Right cardiac atrium (tissue), 5 donors: ENCODE measurements at regions not wholly inside any gene's neighbourhood (a gene's known extent, or its start where the extent isn't known, plus 50 kb on each side); places are given as distances from the start of the nearest gene placed in this dataset.
"Not testable (repeated sequence)": the region's sequence is repeated elsewhere in the genome, so short reads cannot be mapped to it uniquely, and the experiment has no call there.

Source experiments
- ATAC-seq, 2 donors: fragments of 200-7000 bp; cut with Tn5 transposase; one replicate each; pipeline versions ENCODE4 v1.8.0 to v1.9.1; 2020; ENCODE audit warnings: moderate library complexity in 2 of 2, mild to moderate bottlenecking in 1 of 2
- DNase-seq, 3 donors: peaks; one replicate each; pipeline ENCODE4 v3.0.0-alpha.2; 2020
- H3K27ac ChIP-seq: one replicate; pipeline ENCODE4 v1.5.1; 2013; ENCODE audit warnings: mild to moderate bottlenecking, low read length, control low read depth, moderate library complexity
- H3K27me3 ChIP-seq: one replicate; pipeline ENCODE4 v1.6.1; 2013; ENCODE audit not compliant: control insufficient read depth, insufficient read depth
- H3K4me1 ChIP-seq: one replicate; pipeline ENCODE4 v1.6.1; 2013; ENCODE audit warnings: low read length; ENCODE audit not compliant: control insufficient read depth, insufficient read depth
- H3K4me3 ChIP-seq: one replicate; pipeline ENCODE4 v1.5.1; 2013; ENCODE audit warnings: low read length, control low read depth
- H3K9me3 ChIP-seq: one replicate; pipeline ENCODE4 v1.6.1; 2013; ENCODE audit warnings: low read length; ENCODE audit not compliant: control insufficient read depth
- WGBS: extraction: QIAGEN DNeasy Blood & Tissue Kit; methylation state at CpG from one replicate; pipeline ENCODE4 v1.1.7; 2013; 5-methylcytosine and 5-hydroxymethylcytosine counted together
- intact Hi-C, 4 donors: fragments of 100-400 bp; cut with DNase I; formaldehyde crosslinking; loops; one replicate each; pipeline versions ENCODE4 v1.11.0 to v1.14.0; 2022 to 2023
- donor health status: healthy with polysubstance abuse.
- donor health status: DM: no; HTN: yes; CAD: no.
- donor health status: DM: no; HTN: no; CAD: no.
- donor health status: DM: no; HTN: yes; CAD: no; lungs with severe emphysema.
- donor health status: DM: yes; HTN: yes; CAD: no.

DNA sequence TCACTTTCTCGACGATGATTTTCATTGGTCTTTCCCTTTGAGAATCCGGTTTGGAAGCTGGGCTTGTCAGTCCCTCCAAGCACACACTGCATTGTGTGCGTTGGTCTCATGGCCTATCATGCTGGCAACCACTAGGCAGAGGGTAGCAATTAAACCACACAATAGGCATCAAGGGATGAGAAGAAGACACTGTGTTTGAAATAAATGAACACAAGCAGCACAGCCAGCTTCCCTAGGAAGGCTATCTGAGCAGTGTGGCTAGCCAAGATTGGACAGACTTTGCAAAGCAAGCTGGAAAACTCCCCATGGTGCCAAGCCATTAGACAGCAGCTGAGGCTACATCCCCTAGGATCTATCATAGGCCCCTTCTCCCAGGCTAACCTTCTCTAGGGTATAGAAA lies 288.7 kb downstream of the NUF2 start:
- no peaks in the 10 kb centered on the region for H3K27me3 ChIP-seq
- intact Hi-C loops, result no loop called here
- H3K9me3 ChIP-seq, result no peaks in the 10 kb centered on the region
- no peak for ATAC-seq
- no peaks in the 10 kb centered on the region for H3K4me1 ChIP-seq
- 85% methylated on average over 4 of the region's 4 CpGs for WGBS
- DNase-seq, result no peak
- H3K27ac ChIP-seq, result no peak overlapping the region
- no peak overlapping the region for H3K4me3 ChIP-seq

DNA sequence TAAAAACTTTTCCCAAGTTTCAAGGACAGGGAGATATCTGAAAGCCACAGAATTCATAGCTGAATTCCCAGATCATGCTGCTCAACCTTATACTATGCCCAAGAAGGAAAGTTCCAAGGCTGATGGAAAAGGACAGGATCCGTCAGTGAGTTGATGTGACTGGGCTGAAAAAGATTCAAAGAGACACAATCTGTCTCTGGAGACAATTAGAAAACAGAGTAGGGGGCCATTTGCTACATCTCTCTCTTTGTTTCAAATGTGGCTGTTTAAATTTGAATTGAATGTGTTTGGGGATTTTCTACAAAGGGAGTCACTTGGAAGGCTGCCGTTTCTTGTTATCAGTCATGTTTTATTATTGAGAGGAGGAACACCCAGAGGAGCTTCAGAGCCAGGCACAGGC lies 292.6 kb downstream of the NUF2 start:
- DNase-seq, result no peak
- Histone ChIP-seq H3K27ac (no peak overlapping the region), H3K4me3 (no peak overlapping the region), H3K4me1 (no peaks in the 10 kb centered on the region), H3K9me3 (no peaks in the 10 kb centered on the region), H3K27me3 (no peaks in the 10 kb centered on the region)
- no peak for ATAC-seq
- intact Hi-C loops, result no loop called here
- WGBS, result 37% methylated on average over 2 of the region's 2 CpGs

DNA sequence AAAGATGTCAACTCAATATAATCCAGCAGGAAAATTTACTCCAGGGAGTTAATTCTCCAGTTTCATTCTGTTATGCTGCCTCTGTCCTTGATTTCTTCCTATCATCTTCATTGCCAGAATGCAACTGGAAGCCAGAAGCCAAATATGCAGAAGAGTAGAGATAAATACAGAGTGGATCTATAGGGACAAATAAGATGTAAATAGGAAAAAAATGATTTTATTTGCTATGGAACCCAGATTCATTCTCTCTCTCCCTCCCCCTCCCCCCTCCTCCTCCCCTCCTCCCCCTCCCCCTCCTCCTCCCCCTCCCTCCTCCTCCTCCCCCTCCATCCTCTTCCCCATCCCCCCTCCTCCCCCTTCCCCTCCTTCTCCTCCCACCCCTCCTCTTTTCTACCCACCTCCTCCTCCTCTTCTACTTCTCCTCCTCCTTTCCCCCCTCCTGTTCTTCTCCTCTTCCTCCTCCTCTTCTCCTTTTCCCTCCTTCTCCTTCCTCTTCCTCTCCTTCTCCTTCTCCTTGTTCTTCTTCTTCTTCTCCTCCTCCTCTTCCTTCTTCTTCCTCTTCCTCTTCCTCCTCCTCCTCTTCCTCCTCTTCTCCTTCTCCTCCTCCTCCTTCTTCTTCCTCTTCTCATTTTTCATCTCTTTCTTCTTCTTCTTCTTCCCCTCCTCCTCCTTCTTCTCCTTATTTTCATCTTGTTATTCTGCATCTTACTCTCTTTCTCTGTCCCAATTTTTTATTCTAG lies 306.4 kb downstream of the NUF2 start:
- no peaks in the 10 kb centered on the region for H3K27me3 ChIP-seq
- DNase-seq (no peak), ATAC-seq (no peak)
- H3K9me3 ChIP-seq, result no peaks in the 10 kb centered on the region
- no peak overlapping the region for H3K4me3 ChIP-seq
- H3K4me1 ChIP-seq, result no peaks in the 10 kb centered on the region
- H3K27ac ChIP-seq, result no peak overlapping the region
- intact Hi-C loops, result no loop called here

DNA sequence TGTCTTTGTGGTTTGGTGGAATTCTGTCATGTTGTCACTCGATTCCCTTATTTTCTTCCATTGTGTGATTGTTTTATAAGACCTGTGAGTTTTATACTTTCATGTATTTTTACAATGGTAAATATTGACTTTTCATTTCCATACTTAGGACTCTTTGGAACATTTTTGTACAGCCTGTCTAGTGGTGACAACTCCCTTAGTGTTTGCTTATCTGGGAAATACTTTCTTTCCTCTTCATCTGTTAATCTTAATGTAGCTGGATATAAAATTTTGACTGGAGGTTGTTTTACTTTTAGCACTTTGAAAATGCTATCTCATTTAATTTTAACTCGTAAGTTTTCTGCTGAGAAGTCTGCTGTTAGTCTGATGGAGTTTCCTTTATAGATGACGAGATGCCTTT lies 310.5 kb downstream of the NUF2 start:
- Histone ChIP-seq H3K27ac (no peak overlapping the region), H3K27me3 (no peaks in the 10 kb centered on the region), H3K9me3 (no peaks in the 10 kb centered on the region), H3K4me3 (no peak overlapping the region), H3K4me1 (no peaks in the 10 kb centered on the region)
- ATAC-seq, result no peak
- intact Hi-C loops, result no loop called here
- 80% methylated on average over 3 of the region's 3 CpGs for WGBS
- DNase-seq, result no peak

DNA sequence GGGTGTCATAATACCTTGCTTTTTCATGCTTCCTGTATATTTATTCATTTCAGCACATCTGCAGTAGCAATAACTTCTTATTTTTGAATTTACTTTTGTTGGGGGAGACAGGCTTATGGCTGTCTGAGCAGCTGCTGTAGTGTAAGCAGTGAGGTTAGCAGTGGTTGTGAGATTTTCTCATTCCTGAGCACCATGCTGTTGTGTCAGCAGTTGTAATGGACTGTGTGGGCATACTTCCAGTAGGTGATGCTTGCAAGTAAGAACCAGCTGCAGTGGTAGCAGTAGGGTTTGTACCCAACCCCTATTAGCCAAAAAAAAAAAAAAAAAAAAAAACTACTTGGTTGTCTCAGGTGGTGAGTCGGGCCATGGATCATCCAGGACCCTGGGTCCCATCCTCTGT lies 311.6 kb downstream of the NUF2 start:
- no peaks in the 10 kb centered on the region for H3K9me3 ChIP-seq
- H3K27me3 ChIP-seq, result no peaks in the 10 kb centered on the region
- intact Hi-C loops, result no loop called here
- WGBS, result 97% methylated on average over 1 of the region's 1 CpG
- DNase-seq (no peak), ATAC-seq (no peak)
- no peaks in the 10 kb centered on the region for H3K4me1 ChIP-seq
- no peak overlapping the region for H3K4me3 ChIP-seq
- no peak overlapping the region for H3K27ac ChIP-seq

DNA sequence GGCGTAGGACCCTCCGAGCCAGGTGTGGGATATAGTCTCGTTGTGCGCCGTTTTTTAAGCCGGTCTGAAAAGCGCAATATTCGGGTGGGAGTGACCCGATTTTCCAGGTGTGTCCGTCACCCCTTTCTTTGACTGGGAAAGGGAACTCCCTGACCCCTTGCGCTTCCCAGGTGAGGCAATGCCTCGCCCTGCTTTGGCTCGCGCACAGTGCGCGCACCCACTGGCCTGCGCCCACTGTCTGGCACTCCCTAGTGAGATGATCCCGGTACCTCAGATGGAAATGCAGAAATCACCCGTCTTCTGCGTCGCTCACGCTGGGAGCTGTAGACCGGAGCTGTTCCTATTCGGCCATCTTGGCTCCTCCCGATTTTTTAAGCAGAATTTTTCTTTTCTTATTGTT lies 323.9 kb downstream of the NUF2 start:
- H3K27ac ChIP-seq, DNase-seq, intact Hi-C loops, H3K4me1 ChIP-seq, H3K27me3 ChIP-seq, H3K4me3 ChIP-seq, H3K9me3 ChIP-seq, ATAC-seq: not testable (repeated sequence)
- 92% methylated on average over 25 of the region's 25 CpGs for WGBS

DNA sequence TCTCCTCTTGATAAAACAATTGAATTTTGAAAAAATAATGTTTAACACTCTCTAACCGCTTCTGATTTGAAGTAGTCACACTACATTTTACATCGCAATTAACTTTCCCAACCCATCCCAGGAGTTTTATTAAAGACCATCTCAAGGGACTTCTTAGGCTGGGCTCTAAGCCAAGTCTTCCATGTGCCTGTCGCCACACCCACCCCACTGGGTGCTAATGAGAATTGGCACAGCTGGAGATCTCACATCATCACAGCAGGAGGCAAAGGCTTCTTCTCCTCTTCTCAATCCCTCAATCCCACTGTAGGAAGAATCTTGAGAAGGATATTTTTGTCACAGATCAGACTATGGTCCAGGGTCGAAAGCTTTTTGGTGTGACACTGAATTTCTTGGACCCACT lies 328.9 kb downstream of the NUF2 start:
- Histone ChIP-seq H3K27me3 (no peaks in the 10 kb centered on the region), H3K9me3 (no peaks in the 10 kb centered on the region), H3K4me1 (no peaks in the 10 kb centered on the region), H3K4me3 (no peak overlapping the region), H3K27ac (no peak overlapping the region)
- WGBS, result 49% methylated on average over 4 of the region's 4 CpGs
- DNase-seq (peak in 1 of 3 donors; percentile 39), ATAC-seq (no peak)
- intact Hi-C loops, result no loop called here

DNA sequence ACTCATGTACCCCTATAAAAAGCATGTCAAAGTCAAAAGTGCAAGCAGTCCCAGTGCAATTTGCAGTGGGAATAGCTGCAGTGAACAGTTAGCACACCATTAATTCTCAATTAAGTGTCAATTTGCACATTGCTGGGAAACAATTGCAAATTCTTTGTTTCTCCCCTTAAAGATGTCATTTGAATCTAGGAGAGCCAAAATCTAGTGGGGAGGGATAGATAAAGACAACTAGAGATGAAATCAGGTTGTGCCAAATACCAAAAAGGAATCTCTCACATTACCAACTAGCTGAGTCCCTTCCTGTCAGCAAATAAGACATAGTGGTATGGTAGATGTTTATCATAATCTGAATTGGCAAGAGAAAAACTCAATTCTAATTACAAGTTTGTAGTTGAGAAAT lies 330.7 kb downstream of the NUF2 start:
- Histone ChIP-seq H3K9me3 (no peaks in the 10 kb centered on the region), H3K4me1 (peaks cover 2% of the 10 kb centered on the region), H3K27ac (no peak overlapping the region), H3K27me3 (no peaks in the 10 kb centered on the region), H3K4me3 (no peak overlapping the region)
- intact Hi-C loops, result no loop called here
- no peak for ATAC-seq
- DNase-seq, result no peak

DNA sequence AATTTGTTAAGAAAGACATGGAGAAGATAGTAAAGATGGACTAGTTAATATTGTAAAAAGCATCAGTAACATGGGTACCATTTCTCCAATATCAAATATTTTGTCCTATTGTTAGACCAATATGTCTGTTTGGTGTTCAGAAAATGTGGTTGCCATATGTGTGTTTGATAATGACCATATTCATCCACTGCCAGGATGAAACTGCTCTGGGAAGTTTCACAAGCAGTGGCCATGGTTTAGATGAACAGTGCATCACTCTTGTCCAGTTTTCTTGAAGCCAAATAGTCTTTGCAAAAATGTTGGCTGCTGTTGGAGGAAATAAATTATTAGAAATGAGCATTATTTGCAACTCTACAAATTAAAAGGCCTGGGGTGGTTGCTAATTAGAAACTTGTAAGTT lies 333.8 kb downstream of the NUF2 start:
- Histone ChIP-seq H3K9me3 (no peaks in the 10 kb centered on the region), H3K4me3 (no peak overlapping the region), H3K27me3 (no peaks in the 10 kb centered on the region), H3K4me1 (peaks cover 2% of the 10 kb centered on the region), H3K27ac (no peak overlapping the region)
- DNase-seq (no peak), ATAC-seq (no peak)
- intact Hi-C loops, result no loop called here

DNA sequence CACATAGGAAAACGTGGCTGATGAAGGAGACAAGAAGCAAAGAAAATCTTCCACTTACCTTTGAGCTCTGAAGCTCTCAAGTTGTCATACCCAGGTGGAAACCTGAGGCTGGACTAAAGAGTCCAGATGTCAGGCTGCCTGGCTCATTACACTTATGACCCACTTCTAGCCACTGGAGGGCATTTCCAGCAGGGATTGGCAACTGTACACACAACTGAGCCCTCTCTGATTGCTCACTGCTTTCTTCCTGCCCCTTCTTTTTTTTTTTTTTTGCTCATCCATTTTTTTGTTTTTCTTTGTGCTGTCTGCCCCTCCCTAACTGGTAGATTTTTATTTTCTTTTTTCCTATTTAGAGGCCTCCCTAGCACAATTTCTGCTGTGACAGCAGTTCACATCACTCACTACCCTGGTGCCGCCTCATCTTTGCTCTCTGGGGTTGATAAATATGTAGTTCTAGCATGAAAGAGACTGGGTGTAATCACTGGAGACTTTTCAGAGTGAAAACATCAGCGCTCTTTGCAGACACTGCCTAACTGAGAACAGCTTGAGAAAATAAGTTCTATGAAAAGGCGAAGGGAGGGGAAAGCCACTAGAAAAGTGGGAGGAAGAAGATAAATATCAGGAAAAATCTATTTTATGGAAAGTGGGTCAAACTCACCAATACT lies 334.5 kb downstream of the NUF2 start:
- 37% methylated on average over 4 of the region's 4 CpGs for WGBS
- Histone ChIP-seq H3K4me1 (peaks cover 2% of the 10 kb centered on the region), H3K4me3 (no peak overlapping the region), H3K27ac (no peak overlapping the region), H3K9me3 (no peaks in the 10 kb centered on the region), H3K27me3 (no peaks in the 10 kb centered on the region)
- intact Hi-C loops, result no loop called here
- DNase-seq, result no peak
- ATAC-seq, result no peak

DNA sequence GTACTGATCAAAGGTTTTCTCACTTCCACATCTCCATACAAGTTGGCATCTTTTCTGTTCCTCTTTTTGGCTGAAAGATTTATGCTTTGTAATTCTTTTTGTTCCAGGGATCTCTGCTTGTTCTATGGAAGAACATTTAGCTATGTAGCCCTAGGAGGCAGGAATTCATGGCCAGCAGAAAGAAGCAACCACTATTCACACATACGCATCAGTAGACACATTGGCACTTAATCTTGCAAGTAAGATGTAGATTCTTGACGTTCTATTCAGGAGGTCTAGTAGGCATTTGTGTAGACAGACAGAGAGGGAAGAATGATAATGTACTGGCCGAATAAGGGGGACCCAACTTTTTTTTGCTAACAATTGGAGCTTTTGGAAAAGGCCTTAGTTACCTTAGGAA lies 336.0 kb downstream of the NUF2 start:
- DNase-seq (no peak), ATAC-seq (no peak)
- intact Hi-C loops, result no loop called here
- peaks cover 2% of the 10 kb centered on the region for H3K4me1 ChIP-seq
- no peaks in the 10 kb centered on the region for H3K27me3 ChIP-seq
- no peaks in the 10 kb centered on the region for H3K9me3 ChIP-seq
- no peak overlapping the region for H3K27ac ChIP-seq
- no peak overlapping the region for H3K4me3 ChIP-seq
- 56% methylated on average over 3 of the region's 3 CpGs for WGBS

DNA sequence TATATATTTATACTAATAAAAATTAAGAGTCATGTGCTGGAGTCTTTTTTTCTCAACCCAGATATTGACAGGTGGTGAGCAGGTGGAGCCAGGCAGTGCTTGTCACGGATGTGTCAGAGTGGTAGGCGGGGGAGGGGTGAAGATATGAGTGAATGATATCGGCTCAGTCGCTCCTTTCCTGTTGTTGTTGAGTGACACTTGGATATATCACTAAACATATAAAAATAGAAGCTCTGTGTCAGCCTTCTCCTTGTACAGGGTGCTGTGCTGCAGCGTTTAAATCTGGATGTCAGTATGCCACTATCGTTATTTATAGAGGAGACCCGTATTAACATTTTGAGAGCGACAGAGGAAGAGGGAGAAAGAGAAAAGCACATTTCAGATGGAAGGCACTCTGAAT lies 339.6 kb downstream of the NUF2 start:
- no peak overlapping the region for H3K4me3 ChIP-seq
- ATAC-seq (peak in 1 of 2 donors; percentile 52), DNase-seq (no peak)
- no peaks in the 10 kb centered on the region for H3K9me3 ChIP-seq
- H3K4me1 ChIP-seq, result no peaks in the 10 kb centered on the region
- H3K27me3 ChIP-seq, result no peaks in the 10 kb centered on the region
- intact Hi-C loops, result no loop called here
- no peak overlapping the region for H3K27ac ChIP-seq
- 47% methylated on average over 8 of the region's 8 CpGs for WGBS
